ENCODE measurements at regions not wholly inside any gene's neighbourhood (a gene's known extent, or its start where the extent isn't known, plus 50 kb on each side); places are given as distances from the start of the nearest gene placed in this dataset.
"Not testable (repeated sequence)": the region's sequence is repeated elsewhere in the genome, so short reads cannot be mapped to it uniquely, and the experiment has no call there.

DNA sequence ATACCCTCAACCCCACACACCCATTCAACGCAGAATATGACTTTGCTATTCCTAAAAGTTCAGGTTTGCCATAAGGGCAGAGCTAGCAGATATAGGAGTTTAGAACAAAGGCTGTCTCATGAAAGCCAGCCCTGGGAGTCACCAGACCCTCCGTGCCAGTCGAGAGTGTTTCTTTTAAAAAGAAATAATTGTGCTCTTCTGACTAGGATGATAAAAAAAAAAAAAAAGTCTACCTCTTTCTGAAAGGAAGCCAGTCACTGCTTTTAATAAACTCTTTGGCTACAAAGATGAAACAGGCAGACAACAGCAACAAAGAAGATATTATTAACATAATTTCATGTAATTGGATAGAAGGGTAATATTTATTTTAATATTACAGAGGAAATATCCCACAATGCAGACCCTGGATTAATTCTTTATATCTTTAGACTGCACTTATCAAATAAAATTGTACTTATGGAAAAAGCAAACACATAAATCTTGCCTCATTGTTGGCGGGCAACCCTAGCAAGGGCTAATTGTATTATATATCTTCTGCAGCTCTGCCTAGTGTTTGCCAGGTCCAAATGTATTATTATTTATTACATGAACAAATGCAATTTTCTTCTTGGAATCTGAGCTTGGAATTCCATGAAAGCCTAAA, 277.5 kb upstream of the DYNLRB2 start:
- no peak for DNase-seq (ENCODE audit: low spot score)
- no peak for FAIRE-seq

DNA sequence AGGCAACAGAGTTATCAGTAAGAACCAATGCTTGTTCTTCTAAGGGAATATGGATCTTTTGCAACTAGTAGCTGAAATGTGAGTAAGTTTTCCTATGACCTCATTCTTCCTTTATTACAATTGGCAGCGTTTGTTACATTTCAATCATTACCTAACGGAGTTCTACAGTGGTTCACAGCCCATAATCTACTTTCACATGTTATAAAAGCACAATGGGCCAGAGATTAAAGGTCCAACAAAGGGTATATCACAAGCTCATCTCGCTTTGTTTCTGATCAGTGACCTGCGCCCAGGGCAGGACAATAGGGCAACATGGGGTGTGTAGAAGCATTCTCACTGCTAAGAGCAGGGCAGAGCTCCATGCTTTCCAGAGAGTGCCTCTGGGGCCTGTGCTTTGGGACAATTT, 279.9 kb upstream of the DYNLRB2 start:
- no peak for FAIRE-seq

DNA sequence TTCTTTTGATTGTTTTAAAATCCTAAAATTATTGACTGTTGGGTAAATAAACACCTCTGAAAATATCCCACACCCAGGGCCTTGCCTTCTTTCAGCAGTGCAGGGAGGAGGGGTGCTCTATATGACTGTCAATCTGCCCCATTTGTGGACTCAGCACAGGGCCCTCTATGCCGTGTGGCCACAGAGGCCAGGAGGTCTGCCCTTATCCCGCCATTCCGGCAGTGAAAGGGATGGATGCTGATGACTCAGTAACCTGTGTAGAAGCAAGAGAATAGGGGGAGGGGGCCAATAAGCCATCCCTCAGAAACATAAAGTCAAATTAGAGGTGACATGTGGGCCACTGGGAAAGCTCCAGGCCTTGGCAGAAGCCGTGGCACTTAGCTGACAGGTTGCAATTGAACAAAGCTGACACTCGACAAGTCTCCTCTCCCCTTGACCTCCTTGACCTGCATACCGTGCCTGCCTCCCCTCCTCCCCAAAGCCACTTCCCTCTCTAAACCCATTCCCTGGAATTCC, 281.4 kb upstream of the DYNLRB2 start:
- FAIRE-seq (peak; percentile 17), DNase-seq (ENCODE audit: low spot score) (peak; percentile 38)

More for the DNA sequence above, 279.9 kb upstream of the DYNLRB2 start:
- DNase-seq (ENCODE audit: low spot score), result no peak

DNA sequence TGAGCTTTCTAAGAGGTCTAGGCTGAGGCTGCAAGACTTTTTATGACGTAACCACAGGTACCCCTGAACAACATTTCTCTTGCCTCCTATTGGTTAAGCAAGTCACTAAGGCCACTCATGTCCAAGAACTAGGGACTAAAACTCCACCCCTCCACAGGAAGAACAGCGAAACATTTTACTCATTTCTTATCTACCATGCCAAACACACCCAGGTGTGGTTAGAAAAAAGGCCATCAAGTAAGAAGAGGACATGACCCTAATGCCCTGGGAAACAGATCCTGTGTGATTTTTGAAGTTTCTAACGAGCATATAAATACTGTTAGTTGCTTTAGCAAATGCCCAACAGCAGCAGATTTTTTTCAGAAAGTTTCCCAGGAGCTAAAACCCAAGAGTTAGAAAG, 282.4 kb upstream of the DYNLRB2 start:
- FAIRE-seq, result no peak
- DNase-seq (ENCODE audit: low spot score), result no peak

DNA sequence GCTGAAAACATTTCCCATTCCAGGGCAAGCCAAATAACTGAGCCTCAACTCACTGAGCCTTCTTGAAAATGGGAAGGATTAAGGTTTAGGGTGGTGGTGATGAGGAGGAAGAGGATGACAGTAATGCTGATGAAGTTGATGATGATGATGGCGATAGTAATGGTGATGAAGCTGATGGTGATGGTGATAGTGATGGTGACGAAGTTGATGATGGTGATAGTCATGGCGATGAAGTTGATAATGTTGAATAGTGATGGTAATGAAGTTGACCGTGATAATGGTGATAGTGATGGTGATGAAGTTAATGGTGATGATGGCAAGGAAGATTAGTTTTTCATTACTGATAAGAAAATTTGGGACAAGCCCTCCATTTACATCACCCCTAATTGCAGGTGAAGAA, 285.8 kb upstream of the DYNLRB2 start:
- no peak for DNase-seq (ENCODE audit: low spot score)
- FAIRE-seq, result peak; percentile 84

DNA sequence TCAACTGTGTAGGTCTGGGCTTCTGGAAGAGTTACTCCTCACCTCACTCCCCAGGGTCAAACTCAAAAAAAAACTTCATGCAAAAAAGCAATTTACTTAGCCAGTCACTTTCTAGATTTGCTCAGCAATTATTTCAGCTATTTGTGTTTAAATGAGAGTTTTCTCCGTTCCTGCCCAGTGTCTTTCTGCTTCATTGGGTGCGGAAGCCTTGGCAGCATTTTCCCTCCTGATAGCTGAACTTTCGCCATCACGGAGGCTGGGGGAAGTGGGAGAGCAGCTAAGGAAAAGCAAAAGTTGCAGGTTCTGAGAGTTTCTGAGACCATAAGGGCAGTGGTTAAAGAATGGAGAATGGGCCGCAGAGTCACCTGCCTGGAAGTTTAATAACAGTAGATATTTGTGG, 287.1 kb upstream of the DYNLRB2 start:
- no peak for FAIRE-seq
- DNase-seq (ENCODE audit: low spot score), result no peak

DNA sequence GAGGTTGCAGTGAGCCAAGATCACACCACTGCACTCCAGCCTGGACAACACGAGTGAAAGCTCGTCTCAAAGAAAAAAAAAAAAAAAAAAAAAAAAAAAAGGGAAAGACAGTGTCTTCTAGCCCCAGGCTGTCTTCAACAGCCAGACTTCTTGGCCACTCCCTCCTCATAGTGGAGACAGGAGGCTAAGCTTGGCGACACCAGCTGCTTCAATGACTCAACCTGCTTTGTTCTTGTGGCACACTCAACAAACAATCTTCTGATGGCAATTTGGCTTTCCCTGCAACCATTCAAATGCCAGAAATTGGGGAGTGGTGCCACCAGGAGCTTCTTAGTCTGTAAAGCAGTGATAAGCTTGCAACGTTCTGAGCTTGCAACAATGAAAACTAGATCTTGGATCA, 290.4 kb upstream of the DYNLRB2 start:
- FAIRE-seq, result no peak
- peak; percentile 30 for DNase-seq (ENCODE audit: low spot score)

DNA sequence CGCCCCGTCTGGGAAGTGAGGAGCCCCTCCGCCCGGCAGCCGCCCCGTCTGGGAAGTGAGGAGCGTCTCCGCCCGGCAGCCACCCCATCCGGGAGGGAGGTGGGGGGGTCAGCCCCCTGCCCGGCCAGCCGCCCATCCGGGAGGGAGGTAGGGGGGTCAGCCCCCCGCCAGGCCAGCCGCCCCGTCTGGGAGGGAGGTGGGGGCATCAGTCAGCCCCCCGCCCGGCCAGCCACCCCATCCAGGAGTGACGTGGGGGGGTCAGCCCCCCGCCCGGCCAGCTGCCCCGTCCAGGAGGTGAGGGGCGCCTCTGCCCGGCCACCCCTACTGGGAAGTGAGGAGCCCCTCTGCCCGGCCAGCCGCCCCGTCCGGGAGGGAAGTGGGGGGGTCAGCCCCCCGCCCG, 297.5 kb upstream of the DYNLRB2 start:
- FAIRE-seq; DNase-seq (ENCODE audit: low spot score): not testable (repeated sequence)

DNA sequence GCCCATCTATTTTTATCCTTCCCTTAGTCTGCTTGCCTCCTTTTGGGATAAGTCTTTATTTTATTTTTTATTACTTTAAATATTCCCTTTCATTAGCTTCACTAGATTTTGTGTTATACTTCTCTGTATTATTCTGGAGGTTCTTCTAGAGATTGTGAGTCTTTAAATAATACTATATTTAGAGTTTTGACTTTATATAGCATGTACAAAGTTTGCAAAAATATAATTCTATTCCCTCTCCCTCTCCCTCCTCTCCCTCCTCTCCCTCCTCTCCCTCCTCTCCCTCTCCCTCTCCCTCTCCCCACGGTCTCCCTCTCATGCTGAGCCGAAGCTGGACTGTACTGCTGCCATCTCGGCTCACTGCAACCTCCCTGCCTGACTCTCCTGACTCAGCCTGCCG, 298.5 kb upstream of the DYNLRB2 start:
- not testable (repeated sequence) for FAIRE-seq; DNase-seq (ENCODE audit: low spot score)

DNA sequence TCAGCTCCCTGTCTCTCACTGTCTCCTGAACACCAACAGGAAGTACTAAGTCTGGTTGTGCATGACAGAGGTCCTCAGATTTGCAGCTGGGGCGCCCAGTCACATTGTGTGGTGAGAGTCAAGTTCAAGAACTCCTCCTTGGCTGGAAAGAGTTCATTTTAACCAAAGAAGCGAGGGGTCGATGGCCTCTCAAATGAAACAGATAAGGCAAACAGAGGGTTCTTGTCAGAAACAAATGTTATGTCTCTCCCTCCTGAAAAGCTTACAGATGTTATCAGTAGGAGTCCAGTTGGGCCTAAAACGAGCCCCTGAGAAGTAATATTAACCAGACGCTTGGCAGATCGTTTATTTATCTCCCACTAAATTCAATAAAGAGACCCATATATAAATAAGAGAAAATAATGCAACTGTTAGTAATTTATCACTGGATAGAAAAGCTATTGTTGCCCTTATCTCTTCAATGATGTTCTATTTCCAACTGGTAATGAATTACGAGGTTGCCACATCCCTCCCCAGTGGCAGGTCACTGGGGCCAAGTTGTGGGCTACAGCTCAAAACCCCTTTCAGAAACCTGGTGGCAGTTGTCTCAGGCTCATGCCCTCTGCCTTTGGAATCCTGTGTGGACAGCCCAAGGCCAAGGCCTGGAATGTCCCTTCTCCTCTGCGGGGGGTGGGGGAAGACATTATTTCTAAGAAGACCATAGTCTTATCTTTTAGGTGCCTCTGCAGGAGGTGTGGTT, 307.5 kb upstream of the DYNLRB2 start:
- DNase-seq (ENCODE audit: low spot score) (no peak), FAIRE-seq (no peak)

DNA sequence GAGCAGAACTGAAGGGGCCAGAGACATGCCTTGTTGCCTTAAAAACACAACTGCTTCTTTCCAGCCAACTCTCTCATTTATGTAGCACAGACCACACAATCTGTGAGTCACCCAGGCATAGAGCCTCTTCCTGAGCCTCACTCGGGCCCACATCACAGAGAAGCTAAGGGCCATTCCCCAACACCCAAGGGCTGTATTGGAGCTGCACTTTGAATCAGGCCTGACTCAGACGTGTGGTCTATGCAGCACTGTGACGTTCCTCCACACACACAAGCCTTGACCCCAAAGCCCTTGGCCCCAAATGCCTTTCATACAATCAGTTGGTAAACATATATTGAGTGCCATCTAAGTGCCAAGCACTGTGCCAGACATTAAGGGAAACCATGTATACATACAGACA, 308.9 kb upstream of the DYNLRB2 start:
- DNase-seq (ENCODE audit: low spot score), result peak; percentile 76
- no peak for FAIRE-seq

DNA sequence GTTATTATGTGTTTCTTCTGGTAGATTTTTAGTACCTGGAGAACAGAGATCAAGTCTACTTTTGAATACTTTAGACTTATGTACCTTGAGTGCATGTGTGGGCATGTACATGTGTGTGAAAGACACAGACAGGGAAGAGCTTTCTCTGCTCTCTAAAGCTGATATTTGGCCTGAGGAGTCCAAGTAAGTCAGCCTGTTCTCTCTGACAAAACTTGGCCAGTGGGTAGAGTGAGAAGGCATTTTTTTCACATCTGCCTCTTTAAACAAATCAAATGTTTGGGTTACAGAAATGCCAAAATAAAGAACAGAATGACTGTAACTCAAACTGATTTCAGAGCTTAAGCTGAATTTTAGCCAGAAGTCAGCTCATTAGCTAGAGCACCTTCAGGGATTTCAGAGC, 309.7 kb upstream of the DYNLRB2 start:
- FAIRE-seq, result no peak
- no peak for DNase-seq (ENCODE audit: low spot score)

DNA sequence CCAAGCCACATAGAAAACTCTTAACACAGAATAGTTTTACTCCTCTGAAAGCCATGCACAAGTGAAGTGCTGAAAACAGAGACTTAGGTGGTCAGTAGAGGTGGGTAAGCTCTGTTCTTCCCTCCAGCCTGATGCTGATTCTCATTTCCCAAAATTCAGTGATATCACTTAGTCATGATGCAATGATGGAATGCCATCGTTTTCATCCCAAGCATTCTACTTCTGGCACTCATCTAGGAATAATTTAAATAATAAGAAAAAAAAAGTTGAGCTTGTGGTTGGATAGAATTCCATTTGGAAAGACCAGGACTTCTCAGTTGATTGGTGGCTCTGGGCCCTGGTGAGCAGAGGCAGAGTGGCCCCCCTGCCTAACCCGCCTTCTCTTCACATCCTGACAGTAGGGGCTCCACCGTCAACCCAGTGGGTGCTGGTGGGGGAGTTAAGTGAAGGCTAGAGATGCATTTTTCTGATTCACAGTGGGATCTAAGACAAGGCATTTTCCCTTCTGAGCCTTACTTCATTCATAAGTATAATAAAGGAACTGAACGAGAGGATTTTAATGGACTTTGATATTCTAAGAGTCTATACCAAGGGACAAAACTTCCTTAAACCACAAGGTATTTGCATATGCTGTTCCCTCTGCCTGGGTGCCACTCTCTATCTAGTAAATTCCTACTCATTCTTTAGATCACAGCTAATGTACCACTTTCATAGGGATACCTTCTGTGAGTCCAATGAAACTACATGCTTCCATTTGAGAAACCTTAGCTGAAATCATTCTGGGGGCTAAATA, 310.3 kb upstream of the DYNLRB2 start:
- DNase-seq (ENCODE audit: low spot score), result no peak
- no peak for FAIRE-seq

DNA sequence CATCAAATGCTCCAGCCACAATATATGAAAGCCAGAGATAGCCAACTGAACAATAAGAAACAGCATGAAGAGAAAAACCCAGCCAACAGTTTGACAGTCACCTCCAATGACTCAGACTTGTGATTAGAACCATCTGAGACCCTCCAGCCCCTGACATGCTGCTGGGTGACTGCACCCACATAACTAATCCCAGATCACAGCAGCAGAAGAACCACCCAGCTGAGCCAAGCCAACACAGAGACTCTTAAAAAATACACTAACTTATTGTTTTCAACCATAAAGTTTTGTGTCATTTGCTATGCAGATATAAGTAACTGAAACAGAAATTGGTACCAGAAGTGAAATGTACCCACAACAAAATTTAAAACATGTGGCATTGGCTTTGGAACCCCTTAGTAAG, 314.3 kb upstream of the DYNLRB2 start:
- no peak for FAIRE-seq
- DNase-seq (ENCODE audit: low spot score), result no peak

DNA sequence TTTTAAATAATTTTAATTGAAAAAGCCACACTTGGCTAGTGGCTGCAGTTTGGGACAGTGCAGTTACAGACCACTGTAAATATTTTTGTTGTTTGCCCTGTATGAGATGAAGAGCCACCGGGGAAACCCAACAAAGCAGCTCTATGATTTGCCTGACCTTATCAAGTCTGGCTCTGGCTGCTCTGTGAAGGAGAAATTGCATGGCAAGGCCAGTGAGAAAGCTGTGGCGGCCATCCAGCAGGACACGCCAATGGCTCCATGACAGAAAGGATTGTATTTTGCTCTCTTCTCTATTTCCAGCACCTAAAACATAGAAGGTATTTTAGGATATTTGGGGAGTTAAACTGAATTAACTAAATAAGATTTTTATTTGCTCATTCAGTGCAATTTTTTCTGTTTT, 330.0 kb upstream of the DYNLRB2 start:
- FAIRE-seq (no peak), DNase-seq (ENCODE audit: low spot score) (no peak)

DNA sequence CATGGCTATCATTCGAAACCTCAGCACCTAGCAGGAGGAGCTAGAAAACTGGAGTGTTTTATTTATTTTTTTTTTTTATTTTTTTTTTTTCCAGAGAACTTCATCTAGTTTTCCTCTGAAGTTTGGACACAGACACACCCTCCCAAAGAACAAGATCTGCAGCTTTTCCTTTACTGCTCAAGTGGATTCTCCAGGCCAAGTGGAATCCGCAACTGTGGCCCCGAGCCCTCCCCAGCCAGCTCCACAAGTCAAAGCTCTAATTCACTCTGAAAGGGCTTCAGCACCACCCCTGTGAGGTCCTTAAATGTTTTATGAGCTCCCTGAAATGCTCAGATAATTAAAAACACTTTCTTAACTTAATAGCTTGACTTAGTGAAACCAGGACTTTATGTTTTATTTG, 332.1 kb upstream of the DYNLRB2 start:
- FAIRE-seq (no peak), DNase-seq (ENCODE audit: low spot score) (no peak)

DNA sequence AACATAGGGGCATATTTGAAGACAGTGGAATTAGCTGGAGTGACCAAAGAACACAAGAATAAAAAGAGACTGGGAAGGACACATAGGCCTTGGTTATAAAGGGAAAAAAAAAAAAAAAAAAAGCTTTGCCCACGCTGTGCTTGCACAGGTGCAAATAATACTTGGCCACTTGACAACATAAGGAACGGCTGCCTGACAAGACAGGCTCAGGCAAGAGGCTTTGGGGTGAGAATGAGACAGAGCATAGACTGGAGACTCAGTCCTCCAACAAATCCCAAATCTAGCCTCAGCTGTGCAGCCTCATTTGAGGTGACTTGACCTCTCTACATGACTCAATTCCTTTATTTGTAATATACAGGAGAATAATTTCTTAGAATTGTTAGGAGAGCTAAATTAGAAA, 332.8 kb upstream of the DYNLRB2 start:
- no peak for FAIRE-seq
- no peak for DNase-seq (ENCODE audit: low spot score)

DNA sequence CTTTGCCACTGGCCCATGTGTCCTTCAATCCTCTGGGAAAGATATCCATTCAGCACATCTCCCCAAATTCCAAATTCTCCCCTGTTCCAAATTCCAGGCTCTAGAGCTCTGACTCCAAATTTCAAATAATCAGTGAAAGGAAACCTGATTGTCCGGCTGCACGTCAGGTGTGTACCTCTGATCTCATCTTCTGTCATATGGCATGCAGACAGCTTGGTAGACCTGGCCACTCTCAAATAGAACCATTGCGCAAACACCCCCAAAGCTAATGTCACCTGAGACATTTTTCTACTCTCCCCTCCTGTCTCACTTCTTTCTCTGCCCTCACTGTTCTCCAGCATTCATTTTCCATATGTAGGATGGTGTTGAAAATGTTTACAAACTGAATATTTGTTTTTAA, 337.0 kb upstream of the DYNLRB2 start:
- no peak for FAIRE-seq

DNA sequence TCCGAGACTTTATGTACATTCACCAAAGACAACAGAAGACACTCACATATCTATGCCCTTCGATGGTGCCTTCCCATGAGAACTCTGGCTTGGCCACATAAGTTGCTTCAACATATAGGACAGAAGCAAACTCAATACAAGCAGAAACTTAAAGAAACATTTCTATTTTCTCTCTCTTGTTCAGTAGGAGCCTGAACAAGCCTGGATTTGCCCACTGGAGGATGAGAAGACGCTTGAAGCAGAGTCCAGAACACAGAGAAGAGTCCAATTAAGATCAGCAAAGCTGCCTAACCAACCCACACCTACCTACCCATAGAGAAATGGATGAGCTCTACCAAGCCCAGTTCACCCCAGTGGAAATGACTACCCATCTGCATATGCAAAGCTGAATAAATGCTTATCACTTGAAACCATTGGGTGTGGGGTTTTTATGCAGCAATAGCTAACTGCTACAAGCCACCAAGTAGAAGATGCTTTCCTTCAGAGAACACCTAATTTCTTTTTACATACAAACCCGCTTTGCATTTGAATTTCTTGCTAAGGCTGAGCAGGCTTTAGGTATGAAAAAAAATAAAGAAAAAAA, 337.9 kb upstream of the DYNLRB2 start:
- FAIRE-seq (no peak), DNase-seq (ENCODE audit: low spot score) (no peak)

More for the DNA sequence above, 337.0 kb upstream of the DYNLRB2 start:
- DNase-seq (ENCODE audit: low spot score), result no peak

DNA sequence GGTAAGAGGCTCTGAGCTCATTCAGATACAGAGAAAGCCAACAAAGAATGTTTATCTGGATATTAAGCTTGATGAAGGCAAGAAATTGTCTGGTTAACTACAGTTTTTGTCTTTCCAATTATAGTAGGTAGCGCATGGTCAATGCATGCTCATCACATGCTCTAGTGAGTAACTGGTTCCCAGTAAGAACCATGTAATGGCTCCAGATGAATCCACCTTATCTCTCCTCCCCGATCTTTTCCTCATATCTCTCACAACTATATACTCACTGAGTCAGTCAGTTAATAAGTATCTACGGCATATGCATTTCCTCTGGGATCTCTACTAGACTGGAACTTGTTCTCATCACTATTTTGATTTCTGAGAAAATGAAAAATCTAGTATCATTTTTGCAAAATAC, 340.7 kb upstream of the DYNLRB2 start:
- DNase-seq (ENCODE audit: low spot score) (no peak), FAIRE-seq (no peak)

DNA sequence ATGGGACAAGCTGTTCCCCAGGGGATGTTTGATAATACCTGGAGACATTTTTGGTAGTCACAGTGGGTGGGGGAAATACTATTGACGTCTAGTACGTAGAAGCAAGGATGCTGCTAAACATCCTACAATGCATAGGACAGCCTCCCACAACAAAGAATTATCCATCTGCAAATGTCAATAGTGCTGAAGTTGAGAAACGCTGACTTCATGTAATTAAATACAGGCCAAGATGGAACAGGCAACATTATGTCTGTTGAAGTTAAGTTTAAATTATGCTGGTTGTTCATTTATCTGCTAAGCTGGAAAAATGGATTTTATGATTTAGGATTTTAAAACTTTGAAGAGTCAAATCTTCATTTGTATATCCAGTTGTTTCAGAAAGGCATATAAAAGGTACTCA, 341.2 kb upstream of the DYNLRB2 start:
- no peak for FAIRE-seq

More for the DNA sequence above, 341.2 kb upstream of the DYNLRB2 start:
- DNase-seq (ENCODE audit: low spot score), result no peak
